Choroid plexus epithelial cell (primary cell): ENCODE measurements at regions not wholly inside any gene's neighbourhood (a gene's known extent, or its start where the extent isn't known, plus 50 kb on each side); places are given as distances from the start of the nearest gene placed in this dataset.
"Not testable (repeated sequence)": the region's sequence is repeated elsewhere in the genome, so short reads cannot be mapped to it uniquely, and the experiment has no call there.

Experiments used
- DNase-seq: peaks from one replicate; pipeline ENCODE4 v3.0.0-alpha.2; 2010; ENCODE audit warnings: low read depth
- H3K4me3 ChIP-seq: 2 replicates; pipeline ENCODE4 v1.5.1; 2011; ENCODE audit warnings: low read depth, mild to moderate bottlenecking, control low read depth, low read length, moderate library complexity
- CTCF ChIP-seq: conservative IDR thresholded peaks from 2 replicates; pipeline ENCODE4 v1.5.1; 2011; ENCODE audit warnings: low read depth, mild to moderate bottlenecking, control low read depth, inconsistent platforms, low read length, moderate library complexity

GRCh38 chr3:193055352-193055751, 137.7 kb upstream of the MB21D2 start:
- H3K4me3 ChIP-seq, result no peak overlapping the region
- DNase-seq, result no peak
- no peak for TF ChIP-seq CTCF

GRCh38 chr3:193057616-193058015, 140.0 kb upstream of the MB21D2 start:
- no peak overlapping the region for H3K4me3 ChIP-seq
- DNase-seq, result no peak
- no peak for TF ChIP-seq CTCF

- no peak overlapping the region for H3K4me3 ChIP-seq
- no peak for TF ChIP-seq CTCF
- DNase-seq, result no peak
Measured at GRCh38 chr3:193060748-193061546, 143.3 kb upstream of the MB21D2 start.

- TF ChIP-seq CTCF, result no peak
- H3K4me3 ChIP-seq, result no peak overlapping the region
- DNase-seq, result no peak
Measured at GRCh38 chr3:193068365-193068764, 150.7 kb upstream of the MB21D2 start.

- H3K4me3 ChIP-seq, DNase-seq: not testable (repeated sequence)
Measured at GRCh38 chr3:193069732-193070131, 152.1 kb upstream of the MB21D2 start.

- TF ChIP-seq CTCF, result no peak
- H3K4me3 ChIP-seq, result no peak overlapping the region
- no peak for DNase-seq
Measured at GRCh38 chr3:193078996-193079753, 161.5 kb upstream of the MB21D2 start.

GRCh38 chr3:193080821-193081365, 160.1 kb upstream of the PLAAT1 start:
- no peak overlapping the region for H3K4me3 ChIP-seq
- no peak for TF ChIP-seq CTCF
- no peak for DNase-seq
